ENCODE measurements at regions not wholly inside any gene's neighbourhood (a gene's known extent, or its start where the extent isn't known, plus 50 kb on each side); places are given as distances from the start of the nearest gene placed in this dataset.

GRCh38 chr9:81058782-81059181, 630.6 kb downstream of the TLE1 start:
- no peak for TF ChIP-seq POLR2A (IDR thresholded peaks at IDR 0.05)
- no peak for TF ChIP-seq CTCF (IDR thresholded peaks at IDR 0.05)

All from vagina (tissue), 2 donors.